Gastroesophageal sphincter (tissue), 3 donors: ENCODE measurements at regions not wholly inside any gene's neighbourhood (a gene's known extent, or its start where the extent isn't known, plus 50 kb on each side); places are given as distances from the start of the nearest gene placed in this dataset.

ENCODE experiments used
- CTCF ChIP-seq, 4 experiments: fragments of 200-600 bp in 2 of 4; fragments of 450-650 bp in 2 of 4; sonication (generic) in 1 of 4; IDR thresholded peaks; one replicate each; pipeline ENCODE4 v1.5.1; 2017 to 2019; ENCODE audit warnings: antibody characterized with exemption in 4 of 4, mild to moderate bottlenecking in 2 of 4, moderate library complexity in 2 of 4
- POLR2A ChIP-seq, 2 donors: fragments of 450-650 bp; IDR thresholded peaks; one replicate each; pipeline ENCODE4 v1.6.1; 2017; ENCODE audit warnings: antibody characterized with exemption in 2 of 2, mild to moderate bottlenecking in 2 of 2, moderate library complexity in 1 of 2

DNA sequence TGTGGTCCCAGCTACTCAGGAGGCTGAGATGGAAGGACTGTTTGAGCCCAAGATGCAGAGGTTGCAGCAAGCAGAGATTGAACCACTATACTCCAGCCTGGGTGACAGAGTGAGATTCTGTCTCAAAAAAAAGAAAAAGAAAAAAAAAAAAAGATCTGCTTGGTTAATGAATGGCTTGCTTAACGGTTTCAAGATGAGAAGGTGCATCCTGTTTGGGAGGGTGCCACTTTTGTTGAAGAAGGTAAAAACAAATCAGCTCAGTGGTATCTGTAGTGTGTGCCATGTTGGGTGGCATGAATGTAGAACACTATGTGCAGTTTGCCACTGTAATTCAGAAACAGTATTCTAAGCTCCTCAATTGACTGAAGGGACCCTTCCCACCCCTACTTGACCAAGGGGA, 94.9 kb upstream of the ETV3 start:
- TF ChIP-seq CTCF (IDR thresholded peaks at IDR 0.05) (no peak), POLR2A (IDR thresholded peaks at IDR 0.05) (no peak)
